AG08395 (cell line): ENCODE measurements at regions not wholly inside any gene's neighbourhood (a gene's known extent, or its start where the extent isn't known, plus 50 kb on each side); places are given as distances from the start of the nearest gene placed in this dataset.
A peak's percentile ranks its signal among the peaks of the same experiment; 100 is the strongest.
"Not testable (repeated sequence)": the region's sequence is repeated elsewhere in the genome, so short reads cannot be mapped to it uniquely, and the experiment has no call there.

ENCODE experiments used
- DNase-seq: peaks from one replicate; pipeline ENCODE4 v3.0.0; 2012; ENCODE audit warnings: mixed read lengths, low spot score

DNA sequence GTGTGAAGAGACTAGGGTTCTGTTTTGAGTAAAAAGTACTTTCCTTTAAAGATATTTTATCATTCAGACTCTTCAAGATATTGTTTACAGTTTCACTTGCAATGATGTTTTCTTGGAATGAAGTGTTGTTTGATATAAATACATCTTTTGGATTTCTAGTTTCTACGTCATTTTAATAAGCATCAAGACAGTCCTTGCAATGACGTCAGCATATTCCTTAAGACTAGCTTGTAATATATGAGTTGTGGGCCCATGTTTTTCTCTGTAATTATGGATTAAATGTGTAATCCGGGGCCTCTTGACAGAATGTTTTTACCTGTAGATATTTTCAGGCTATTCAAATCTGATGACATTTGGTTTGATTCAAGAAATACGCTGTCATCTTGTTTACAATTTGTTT is 66.1 kb downstream of the RBMX2 start:
- no peak for DNase-seq

DNA sequence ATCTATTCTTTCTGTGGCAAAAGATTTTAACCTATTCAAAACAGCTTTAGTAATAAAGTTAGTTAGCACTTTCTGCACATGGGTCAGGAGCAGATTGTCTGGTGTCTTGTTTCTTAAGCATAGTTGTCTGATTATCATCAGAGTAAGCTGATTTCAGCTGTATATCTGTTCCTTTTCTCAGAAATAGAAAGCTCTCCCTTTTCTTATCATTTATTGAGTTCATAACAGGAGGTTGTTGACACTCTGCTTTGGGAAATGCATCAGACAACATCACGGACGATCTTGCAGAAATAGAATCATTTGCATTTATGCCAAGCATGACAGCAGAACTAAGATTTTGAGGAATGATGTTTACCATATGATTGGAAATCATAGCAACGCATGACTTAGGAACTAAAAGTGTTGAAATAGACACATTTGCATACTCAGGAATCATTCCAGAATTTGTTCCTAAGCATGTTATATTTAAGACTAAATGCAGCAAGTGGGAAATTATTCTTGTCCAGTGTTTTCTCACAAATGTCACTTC is 66.7 kb downstream of the RBMX2 start:
- DNase-seq, result no peak

DNA sequence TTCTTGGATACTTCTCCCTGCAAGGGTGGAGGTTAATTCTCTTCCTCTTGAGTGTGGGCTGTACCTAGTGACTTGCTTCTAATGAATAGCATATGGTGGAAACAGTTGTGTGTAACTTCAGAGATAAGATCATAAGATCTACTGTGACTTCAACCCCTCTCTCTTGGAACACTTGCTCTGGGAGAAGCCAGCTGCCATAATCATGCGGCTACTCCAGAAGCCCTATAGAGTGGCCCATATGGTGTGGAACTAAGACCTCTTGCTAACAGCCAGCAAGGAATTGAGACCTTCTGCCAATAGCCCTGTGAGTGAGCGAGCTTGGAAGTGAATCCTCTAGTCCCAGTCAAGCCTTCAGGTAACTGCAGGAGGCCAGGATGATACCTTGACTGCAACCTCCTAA is 81.1 kb downstream of the RBMX2 start:
- DNase-seq, result no peak

DNA sequence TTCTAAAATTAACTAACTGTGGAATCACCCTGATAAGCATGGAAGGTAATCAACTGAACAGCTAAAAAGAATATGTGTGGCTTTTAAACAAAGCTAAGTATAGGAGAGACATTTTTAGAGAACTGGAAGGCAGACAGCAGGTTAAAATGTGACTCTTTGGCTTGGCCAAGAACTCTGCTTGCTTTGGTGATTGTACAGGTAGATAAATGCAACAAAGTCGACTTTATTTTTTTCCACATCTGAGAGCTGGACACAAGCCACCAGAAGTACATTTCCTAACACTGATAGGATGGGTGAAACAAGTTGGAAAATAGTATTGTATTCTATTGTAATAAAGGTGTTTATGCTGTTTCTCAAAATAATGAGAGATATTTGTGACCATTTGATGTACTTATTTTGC is 84.1 kb downstream of the RBMX2 start:
- no peak for DNase-seq

DNA sequence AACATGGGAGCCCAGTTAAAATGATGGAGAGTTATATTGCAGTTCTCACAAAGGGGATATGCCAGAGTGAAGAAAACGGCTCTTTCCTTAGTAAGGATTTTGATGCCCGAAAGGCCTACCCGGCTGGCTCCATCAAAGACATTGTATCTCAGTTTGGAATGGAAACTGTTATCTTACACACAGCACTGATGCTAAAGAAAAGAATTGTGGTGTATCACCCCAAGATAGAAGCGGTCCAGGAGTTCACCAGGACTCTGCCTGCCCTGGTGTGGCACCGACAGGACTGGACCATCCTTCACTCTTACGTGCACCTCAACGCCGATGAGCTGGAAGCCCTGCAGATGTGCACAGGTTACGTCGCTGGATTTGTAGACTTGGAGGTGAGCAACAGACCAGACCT is 93.7 kb downstream of the RBMX2 start:
- not testable (repeated sequence) for DNase-seq

DNA sequence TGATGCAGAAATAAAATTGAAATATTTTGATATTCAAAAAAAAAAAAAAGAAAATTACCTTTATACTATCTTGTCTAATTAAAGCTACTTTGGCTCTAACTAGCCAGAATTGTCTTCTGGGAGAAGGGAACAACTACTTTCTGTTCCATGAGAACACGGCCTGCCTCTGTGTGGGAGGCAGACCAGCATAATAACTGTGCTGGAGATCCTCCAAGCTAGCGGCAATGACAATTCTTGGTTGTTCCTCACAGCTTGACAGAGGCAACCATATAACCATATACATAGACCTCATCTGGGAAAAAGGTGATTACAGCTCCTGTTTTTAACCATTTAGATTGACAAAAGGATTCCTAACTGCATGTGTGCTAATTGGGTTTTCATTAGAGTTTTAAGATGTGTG is 95.7 kb downstream of the RBMX2 start:
- no peak for DNase-seq

DNA sequence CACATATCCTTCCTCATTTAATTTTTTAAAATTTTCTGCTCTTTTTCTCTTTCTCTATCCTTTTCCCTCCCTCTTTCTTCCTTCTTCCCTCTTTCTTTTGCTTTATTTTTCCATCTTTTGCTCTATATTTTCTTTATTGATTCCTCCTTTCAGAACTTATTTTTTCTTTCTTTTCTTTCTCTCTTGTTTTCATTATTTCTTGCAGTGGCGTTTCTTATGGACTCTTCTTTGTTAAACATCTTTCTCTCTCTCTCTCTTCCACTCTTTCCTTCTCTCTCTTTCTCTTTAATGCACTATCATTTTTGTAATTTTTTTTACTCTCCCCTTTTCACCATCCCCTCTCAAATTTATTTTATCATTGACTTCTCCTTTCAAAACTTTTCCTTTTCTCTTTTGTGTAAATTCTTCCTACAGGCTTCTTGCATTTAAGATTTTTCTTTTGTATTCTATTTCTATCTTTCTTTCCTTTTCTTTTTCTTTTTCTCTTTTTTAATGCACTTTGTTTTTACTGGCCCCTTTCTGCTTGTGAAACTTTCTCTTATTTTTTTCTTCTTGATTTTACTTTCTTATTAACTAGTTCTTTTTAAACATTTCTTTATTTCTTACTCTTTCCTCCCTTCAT is 97.0 kb downstream of the RBMX2 start:
- DNase-seq, result no peak

DNA sequence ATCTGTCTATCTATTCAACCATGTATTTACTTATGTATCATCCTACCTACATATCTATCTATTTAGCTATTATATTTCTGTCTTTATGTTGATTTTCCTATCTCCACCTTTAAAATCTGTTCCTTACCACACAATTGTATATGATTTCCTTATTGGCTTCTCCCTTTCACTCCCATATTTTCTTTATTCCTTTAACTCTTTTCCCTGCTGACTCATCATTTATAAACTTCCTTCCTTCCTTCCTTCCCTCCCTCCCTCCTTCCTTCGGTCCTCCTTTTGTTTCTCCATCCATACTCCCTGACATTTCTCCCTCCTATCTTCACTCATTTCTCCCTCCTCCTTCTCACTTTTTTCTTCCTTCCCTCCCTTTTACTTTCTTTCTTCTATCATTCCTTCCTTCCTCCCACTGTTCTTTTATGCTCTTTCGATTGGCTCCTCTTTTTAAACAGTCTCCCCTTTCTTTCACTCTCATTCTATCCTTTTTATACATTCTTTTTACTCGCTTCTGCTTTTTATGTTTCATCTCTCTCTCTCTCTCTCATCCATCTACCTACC is 100.3 kb downstream of the RBMX2 start:
- DNase-seq, result no peak

DNA sequence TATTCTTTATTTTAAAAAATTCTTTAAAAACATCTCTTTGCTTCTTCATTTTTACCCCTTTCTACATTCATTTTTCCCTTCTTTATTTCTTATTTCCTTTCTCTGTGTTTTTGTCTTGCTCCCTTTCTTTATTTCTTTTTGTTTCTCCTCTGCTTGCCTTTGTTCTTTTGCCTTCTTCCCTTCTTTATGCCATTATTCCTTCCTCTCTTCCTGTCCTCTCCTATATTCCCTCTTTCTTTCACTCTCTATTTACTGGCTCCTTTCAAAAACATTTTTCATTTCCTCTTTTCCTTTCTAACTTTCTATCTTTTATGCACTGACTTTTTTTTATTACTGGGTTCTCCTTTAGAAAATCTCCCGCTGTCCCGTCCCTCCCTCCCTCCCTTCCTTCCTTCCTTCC is 102.2 kb downstream of the RBMX2 start:
- no peak for DNase-seq

DNA sequence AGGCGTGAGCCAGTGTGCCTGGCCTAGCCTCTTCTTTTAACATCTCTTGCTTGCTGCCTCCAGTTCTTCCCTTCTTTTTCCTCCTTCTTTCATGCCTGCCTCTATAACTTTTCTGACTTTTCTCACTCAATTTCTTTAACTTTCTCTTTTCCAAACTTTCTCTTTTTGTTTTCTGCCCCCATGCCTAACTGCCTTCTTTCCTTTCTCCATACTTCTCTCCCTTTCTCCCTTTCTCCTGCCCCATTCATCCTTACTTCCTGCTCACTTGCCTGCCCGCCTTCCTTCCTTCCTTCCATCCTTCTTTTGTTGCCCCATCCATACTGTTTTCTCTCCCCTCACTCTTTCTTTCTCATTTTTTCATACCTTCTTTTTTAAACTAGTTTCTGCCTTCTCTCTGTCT is 105.2 kb downstream of the RBMX2 start:
- DNase-seq, result no peak

DNA sequence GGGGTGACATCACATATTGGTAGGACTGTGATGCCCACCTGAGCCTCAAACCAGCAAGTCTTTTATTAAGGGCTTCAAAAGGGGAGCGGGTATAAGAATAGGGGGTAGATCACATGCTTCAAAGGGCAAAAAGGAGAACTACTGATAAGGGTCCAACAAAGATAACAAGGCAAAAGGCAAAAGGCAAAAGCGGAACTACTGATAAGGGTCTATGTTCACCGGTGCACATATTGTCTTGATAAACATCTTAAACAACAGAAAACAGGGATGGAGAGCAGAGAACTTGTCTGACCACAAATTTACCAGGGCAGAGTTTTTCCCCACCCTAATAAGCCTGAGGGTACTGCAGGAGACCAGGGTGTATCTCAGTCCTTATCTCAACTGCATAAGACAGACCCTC is 110.7 kb downstream of the RBMX2 start:
- DNase-seq, result not testable (repeated sequence)

DNA sequence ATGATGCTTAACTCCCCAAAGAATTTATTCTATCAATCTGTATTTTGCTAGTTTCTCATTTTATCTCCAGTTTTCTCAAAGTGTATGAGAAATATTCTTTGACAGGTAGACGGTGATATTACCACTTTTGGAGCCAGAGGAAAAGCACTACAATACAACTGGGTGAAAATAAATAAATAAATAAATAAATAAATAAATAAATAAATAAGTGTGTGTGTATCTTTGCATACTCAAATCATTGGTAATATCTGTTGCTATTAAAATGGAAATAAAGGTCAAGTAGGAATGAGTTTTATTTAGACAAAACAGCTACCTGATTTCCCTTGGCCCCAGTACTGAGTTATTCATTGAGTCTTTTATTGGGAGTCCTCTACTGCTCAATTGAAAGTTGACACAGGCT is 114.3 kb downstream of the RBMX2 start:
- DNase-seq, result no peak

DNA sequence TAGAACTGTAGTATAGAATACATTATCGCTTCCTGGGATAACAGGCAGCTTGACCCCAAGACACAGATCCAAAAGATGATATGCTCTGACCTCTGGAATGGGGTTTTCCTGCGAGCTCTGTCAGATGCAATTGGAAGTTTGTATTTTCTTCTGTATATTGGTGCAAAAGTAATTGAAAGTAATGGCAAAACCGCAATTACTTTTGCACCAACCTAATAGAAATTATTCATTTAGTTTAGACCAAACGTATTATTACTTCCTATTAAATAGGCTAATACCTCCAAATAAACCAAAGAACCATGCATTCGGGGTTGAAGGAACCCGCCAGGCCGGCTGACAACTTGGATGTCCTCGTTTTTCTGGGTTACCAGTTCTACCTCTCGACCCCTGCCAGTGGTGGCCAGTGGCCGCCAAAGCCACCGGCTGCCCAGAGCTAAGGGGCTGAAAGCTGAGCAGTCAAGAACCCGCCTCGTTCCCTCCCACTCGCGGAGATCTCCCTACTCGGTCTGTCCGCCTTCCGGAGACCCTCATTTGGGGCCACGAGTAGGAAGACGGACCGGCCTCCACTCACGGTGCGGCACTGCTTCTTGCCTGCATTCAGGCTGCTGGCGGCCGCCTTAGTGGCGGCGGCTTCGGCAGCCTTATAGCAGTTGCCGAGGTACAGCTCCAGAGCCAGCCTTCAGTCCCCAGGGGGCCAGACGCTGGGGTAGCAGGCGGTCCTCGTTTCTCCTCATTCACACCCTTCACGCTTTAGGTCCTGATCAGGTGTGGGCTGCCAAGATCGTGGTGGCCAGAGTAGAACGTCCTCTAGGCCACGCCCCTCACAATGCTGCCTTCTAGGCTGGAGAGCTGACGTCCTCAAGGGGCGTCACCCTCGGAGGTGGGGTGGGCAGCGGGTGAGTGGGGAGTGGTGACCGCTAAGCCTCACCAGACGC is 121.9 kb downstream of the RBMX2 start:
- no peak for DNase-seq

DNA sequence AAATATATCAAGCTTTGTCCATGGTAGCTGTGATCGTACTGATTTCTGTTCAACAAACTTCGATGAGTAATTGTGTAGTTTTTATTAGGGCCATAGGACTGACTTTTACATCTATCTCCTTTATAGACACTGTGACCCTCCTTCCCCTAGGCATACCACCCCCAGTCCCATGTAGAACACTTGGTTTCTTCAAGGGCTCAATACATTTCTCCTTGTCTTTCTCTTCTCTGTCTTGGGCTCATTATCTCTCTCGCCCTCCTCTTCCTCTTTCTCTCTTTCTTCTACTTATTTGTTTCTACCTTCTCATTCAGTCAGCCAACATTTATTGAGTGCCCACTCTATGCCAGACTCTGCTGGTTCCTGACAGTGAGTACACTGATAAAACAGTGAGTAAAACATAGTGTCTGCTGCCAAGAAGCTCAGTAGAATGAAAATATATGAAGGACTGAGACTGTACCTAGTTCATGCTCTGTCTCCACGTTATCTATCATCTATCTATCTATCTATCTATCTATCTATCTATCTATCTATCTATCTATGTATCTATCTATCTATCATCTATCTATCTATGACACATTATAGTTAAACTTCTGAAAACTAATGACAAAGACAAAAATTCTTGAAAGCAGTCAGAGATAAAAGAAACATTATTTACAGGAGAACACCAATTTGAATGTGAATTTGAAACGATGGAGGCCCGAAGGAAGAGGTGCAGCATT is 122.8 kb downstream of the RBMX2 start:
- DNase-seq, result no peak

DNA sequence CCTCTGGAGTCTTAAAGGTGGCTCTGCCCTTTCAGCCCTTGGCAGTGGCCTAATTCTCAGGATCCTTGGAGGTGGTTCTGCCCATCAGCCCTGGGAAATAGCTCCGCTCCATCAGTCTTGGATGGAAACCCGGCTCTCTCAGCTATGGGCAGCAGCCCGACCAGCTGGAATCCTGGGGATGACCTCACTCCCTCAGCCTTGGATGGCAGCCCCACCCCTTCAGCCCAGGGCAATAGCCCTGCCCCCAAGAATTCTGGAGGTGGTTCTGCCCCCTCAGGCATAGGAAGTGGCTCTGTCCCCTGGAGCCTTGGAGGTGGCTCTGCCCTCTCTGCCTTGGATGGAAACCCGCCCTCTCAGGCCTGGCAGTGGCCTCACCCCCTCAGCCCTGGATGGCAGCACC is 127.7 kb downstream of the RBMX2 start:
- DNase-seq, result no peak

DNA sequence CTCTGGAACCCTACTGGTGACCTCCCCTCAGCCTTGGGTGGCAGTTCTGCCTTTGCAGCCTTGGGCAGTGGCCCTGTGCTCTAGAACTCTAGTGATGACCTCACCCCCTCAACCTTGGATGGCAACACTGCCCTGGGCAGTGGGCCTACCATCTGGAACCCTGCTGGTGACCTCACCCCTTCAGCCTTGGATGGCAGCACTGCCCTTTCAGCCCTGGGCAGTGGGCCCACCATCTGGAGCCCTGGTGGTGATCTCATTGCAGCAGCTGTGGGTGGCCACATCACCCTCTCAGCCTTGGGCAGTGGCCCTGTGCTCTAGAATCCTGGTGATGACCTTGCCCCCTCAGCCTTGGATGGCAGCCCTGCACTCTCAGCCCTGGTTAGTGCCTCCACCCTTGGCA is 129.3 kb downstream of the RBMX2 start:
- no peak for DNase-seq

DNA sequence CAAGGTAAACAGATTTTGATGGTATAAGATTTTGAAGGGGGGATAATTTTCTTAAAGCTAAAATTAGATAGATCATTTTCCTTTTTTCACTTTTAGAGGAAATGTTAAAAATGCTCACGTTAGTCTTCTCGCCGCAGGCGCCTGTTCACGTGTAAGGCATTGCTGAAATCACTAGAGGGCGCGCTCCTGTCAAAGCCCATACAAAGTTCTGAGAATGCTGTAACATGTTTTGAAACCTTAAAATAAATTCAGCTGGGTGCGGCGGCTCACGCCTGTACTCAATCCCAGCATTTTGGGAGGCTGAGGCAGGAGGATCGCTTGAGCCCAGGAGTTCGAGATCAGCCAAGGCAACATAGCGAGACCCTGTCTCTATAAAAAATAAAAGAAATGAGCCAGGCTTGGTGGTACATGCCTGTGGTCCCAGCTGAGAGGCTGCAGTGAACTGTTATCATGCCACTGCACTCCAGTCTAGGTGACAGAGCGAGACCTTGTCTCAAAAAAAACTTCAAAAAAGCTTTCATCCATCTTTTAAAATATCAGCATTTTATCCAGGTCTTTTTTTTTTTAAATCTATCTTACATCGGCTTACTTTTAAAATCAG is 138.0 kb downstream of the RBMX2 start:
- peak; percentile 47 for DNase-seq

DNA sequence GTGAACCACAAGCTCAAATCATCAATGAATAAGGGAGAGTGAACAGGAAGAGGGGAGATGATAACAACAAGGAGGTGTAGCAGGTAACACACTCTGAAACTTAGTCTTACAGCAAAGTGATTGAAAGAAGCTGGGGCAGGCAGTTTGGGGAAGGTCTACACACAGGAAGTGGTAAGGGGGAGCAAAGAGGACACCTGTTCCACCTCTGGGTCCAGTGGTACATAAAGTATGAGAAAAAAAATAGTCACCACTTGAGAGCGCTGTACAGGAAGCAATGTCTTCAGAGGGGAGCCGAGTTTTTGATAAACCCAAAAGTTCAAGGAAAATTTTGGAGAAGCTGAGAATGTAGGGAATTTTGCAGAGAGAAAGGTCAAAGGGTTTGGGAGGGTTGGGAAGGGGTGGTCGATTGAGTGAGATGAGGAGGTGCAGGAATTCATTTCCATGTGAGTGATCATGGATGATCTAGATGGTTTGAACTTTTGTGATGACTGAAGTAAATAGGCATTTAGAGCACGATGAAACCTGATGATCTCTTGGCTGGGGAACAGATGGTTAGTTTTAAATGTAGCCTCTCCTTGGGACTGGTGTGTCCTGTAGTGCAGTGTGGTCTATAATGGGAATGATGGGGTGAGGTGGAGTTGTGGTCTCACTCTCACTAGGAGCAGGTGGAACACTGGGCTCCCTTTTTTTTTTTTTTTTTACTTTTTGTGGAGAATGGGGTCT is 142.0 kb downstream of the RBMX2 start:
- DNase-seq, result no peak

DNA sequence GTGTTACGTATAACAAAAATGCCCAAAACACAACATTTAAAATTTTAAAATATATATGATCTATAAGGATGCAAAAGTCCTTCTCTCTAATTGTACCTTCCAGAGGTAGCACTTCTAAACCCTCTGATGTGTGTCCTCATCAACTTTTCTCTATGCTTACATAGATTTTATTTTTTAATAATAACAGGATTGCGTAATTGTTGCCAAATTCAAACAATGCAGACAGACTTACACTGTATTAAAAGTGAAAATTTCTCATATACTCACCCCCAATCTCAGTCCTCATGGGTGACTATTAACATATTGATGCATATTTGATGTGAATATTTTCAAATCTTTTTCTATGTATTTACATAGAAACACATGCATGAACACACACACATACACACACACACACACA is 144.0 kb downstream of the RBMX2 start:
- no peak for DNase-seq

DNA sequence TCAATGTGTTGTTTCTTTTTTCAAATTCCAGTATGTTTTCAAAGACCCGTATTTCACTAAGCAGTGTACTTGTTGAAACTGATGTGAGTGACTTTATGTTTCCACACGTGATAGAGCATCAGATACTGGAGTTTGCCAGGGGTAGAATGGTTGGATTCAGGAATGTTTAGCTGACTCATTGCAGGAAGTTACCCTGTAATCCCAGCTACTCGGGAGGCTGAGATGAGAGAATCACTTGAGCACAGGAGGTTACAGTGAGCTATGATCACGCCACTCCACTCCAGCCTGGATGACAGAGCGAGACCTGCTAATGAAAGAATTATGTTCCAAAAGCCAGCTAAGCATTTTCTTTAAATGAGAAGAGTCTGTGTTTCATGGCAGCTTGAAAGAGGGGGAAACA is 147.6 kb downstream of the RBMX2 start:
- DNase-seq, result not testable (repeated sequence)

DNA sequence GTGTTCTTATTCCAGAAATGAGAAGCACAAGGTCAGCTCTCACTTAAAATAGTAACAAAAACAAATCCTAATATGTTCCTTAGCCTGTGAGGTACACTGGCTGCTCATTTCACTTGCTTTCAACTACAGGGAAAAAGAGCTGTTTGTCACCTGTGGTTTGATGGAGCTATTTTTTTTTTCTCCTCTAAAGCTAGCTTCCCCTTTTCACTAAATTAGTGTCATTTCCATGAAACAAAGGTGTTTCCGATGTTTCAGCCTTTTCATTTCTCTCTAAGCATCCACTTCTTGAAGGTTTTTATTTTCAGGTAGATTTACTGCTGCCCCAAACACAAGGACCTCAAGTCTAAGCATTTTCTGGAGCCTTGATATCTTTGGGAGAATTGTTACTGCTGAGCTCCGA is 148.6 kb downstream of the RBMX2 start:
- no peak for DNase-seq
